Left renal cortex interstitium (tissue), 4 donors: ENCODE measurements at regions not wholly inside any gene's neighbourhood (a gene's known extent, or its start where the extent isn't known, plus 50 kb on each side); places are given as distances from the start of the nearest gene placed in this dataset.
"Not testable (repeated sequence)": the region's sequence is repeated elsewhere in the genome, so short reads cannot be mapped to it uniquely, and the experiment has no call there.

ENCODE experiments used
- DNase-seq, 4 donors: peaks; one replicate each; pipeline ENCODE4 v3.0.0-alpha.2; 2013; ENCODE audit warnings: low read depth in 4 of 4, low spot score in 2 of 4, missing footprints in 1 of 4

GRCh38 chr16:59698346-59699020, 964.4 kb upstream of the GOT2 start:
- peak in 1 of 4 donors; percentile 0 for DNase-seq

- DNase-seq = peak in 1 of 4 donors; percentile 1
Measured at GRCh38 chr16:59697761-59698160, 963.6 kb upstream of the GOT2 start.

DNA sequence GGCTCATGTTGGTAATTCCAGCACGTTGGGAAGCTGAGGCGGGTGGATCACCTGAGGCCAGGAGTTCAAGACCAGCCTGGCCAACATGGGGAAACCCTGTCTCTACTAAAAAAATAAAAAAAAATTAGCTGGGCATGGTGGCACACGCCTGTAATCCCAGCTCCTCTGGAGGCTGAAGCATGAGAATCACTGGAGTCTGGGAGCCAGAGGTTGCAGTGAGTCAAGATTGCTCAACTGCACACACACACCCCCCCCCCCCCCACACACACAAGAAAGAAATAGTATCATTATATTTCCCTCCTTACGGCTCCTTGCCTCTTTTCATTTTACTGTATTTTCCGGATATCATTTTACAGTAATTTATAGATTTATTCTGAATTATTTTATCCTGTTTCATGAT, 963.1 kb upstream of the GOT2 start:
- DNase-seq = no peak

DNA sequence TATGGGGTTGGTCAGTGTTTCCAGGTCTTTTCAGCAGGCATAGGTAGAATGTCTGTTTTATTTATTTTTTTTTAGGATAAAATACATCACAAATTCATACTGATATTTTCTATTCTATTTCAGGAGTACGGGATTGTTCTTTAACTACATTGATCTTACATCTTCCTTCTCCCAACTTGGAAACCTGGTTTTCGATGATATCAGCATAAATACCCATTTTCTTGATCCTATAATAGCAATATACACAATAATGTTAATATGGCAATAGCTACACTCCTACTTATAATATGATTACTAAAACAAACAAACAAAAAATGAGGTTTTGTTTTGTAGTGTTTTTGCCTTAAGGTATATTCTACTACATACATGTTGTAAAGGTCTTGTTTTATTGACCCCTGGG, 962.4 kb upstream of the GOT2 start:
- no peak for DNase-seq

DNA sequence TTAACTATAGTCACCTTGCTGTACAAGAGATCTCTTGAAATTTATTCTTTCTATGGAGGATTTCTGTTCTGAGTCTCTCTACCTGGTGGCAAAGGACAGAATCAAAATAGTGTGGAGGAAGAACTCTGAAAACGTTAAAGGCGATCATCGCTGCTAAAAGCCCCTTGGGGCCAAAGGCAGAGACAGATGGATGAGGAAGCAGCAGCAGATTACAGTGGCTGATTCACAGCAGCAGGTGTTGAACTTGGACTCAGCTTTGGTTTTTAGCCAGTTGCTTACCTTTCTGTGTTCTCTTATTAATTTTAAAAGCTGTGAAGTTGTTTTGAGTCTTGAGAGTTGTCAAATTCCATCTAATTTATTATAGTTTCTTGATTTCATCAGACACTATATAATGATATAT, 956.1 kb upstream of the GOT2 start:
- DNase-seq = no peak

- DNase-seq = no peak
Measured at GRCh38 chr16:59688006-59688405, 953.9 kb upstream of the GOT2 start.

GRCh38 chr16:59686405-59686804, 952.3 kb upstream of the GOT2 start:
- no peak for DNase-seq

DNA sequence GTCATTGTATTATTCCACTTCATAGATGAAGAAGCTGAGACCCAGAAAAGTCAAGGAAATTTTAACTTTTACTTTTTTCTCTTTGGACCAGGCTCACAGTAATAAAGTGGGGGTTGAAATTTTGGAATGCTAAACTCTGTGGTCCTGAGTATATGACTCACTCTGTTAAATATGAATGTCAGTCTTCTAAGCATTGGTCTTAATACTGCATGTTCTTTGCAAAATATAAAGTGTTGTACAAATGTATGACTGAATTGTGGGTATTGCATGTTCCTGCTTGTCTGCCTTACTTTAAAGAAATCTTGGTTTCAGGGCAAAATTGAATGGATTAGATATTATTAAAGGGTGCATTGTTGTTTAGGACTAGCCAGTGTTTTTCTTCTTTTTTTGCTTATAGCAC, 950.8 kb upstream of the GOT2 start:
- no peak for DNase-seq

DNA sequence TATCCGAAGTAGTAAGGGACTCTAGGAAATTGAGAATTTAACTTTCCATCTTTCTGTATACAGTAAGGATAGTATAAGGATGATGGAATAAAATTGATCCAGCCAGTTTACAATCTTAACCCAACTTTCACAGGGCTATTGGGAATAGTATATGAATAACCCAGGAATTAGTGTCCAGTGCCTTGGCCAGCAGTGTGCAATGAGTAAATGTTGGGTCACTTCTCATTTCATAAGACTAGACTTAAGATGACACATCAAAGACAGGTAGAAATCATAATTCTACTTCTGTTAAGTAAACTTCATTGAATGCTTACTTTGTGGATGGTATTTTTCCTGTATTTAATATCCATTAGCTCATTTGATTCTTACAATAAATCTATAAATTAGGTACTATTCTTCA, 949.6 kb upstream of the GOT2 start:
- no peak for DNase-seq

DNA sequence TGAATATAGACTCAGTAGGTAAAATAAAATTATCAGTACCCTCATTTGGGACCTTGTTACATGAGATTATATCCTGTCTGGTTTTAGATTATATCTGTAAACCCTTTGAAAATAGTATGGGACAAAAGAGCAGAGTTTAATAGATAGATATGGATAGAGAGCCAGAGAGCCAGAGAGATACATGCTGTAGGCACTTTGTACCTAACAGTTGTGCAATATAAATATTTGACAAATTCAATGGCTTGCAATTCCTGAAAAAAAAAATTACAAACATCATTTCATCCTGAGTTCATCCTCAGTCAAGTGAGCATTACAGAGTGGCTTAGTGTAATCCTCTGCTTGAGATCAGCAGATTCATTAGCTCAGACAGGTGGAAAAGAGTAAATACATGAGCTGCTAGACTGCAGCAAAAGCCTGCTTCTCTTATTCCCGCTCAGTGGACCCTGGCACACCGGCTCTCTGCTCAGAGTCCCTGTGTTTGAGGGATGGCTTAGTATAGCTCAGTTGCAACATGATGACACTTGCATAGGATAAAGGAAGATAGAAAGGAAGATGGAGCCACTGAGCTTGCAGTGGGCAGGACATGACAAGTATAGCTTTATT, 931.6 kb upstream of the GOT2 start:
- no peak for DNase-seq

- no peak for DNase-seq
Measured at GRCh38 chr16:59658572-59658971, 924.5 kb upstream of the GOT2 start.

GRCh38 chr16:59655031-59655430, 920.9 kb upstream of the GOT2 start:
- no peak for DNase-seq

DNA sequence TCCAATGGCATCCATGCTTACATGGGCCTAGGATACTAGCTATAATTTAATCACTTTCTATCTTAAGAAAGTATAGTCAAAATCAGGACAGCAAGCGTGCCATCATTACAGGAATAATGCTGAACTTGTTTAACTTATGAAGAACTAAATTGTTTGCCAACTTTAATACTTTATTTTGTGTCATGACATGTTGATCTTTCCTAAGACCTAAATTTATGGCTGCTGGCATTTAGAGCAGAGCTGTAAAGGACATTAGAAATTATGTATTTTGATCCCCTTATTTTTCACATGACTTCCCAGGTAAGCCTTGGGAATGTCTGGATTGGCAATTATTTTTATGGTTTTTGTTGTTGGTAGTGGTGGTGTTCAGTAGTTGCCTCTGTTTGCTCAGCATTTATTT, 920.3 kb upstream of the GOT2 start:
- no peak for DNase-seq

DNA sequence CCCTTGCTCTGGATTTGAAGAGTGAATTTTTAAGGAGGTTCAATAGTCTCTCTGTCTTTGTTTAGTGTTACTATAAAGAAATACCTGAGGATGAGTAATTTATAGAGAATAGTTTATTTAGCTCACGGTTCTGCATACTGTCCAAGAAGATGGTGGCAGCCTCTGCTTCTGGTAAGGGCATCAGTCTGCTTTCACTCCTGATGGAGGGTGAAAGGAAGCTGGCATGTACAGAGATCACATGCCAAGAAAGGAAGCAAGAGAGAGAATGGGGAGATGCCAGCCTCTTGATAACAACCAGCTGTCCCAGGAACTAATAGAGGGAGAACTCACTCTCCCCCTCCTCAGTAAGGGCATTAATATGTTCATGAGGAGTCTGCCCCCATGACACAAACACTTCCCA, 917.5 kb upstream of the GOT2 start:
- no peak for DNase-seq

DNA sequence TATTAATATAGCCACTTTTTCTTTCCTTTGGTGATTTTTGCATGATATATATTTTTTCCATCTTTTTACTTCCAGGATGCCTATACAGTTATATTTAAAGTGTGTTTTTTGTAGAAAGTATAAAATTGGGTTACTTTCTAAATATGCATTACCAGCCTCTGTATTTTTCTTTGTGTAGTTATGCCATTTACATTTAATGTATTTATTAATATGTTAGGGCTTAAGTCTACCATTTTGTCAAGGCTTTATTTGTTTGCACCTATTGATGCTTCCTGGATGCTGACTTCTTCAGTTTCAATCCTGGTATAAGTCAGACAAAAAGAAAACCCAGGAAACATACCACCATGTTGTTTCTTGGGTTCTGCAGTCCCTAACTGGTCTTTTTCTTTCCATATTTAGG, 911.1 kb upstream of the GOT2 start:
- DNase-seq = no peak

- DNase-seq = no peak
Measured at GRCh38 chr16:59635674-59636073, 901.6 kb upstream of the GOT2 start.

DNA sequence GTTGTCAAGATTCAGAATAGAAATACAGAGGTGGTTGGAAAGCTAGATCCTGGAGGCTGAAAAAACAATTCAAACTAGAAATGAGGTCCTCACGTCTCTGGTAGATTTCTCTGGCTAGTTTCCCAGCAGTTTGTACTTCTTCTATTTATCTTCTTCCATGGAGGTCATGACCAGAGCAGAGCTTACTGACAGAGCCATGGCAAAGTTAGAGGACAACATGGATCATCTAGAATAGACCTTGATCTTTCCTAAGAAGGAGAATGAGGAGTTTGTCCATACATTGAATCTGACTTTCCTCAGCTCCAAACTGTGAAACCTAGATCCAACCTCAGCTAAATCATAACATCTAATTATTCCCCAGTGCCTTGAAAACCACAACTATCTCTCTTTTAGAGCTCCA, 900.8 kb upstream of the GOT2 start:
- no peak for DNase-seq

- DNase-seq = no peak
Measured at GRCh38 chr16:59634004-59634579, 900.0 kb upstream of the GOT2 start.

- DNase-seq = no peak
Measured at GRCh38 chr16:59632276-59632855, 898.2 kb upstream of the GOT2 start.

DNA sequence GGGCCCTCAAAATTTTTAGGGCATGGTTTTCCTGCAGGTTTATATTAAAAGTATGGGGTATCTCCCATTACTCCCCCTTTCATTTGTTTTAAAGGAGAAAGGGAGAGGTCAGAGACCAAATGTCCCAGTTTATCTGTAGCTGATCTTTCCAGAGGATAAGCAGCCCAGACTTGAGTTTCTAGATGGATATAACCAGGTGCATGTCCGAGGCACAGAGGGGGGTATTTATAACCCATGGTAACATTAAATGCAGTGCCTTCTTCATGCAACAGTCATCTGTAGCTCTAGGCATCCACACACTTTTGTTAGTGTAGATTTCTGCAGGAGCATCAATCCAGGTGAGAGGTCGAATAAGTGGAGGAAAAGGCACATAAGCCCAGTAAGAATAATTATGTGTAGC, 890.3 kb upstream of the GOT2 start:
- not testable (repeated sequence) for DNase-seq

GRCh38 chr16:59614466-59615240, 880.5 kb upstream of the GOT2 start:
- DNase-seq = no peak
